MCF 10A (cell line): ENCODE measurements at regions not wholly inside any gene's neighbourhood (a gene's known extent, or its start where the extent isn't known, plus 50 kb on each side); places are given as distances from the start of the nearest gene placed in this dataset.
"Not testable (repeated sequence)": the region's sequence is repeated elsewhere in the genome, so short reads cannot be mapped to it uniquely, and the experiment has no call there.

ENCODE experiments used
- BruUV-seq: library from RNA; stranded (reverse); fragments of 400-500 nt; replicated peaks from 2 replicates; lab custom pipeline; 2021; lab: Mats Ljungman, UMichigan
- CTCF ChIA-PET: fragments of 300-600 bp; sonication (Branson Sonifier 250); formaldehyde crosslinking; extraction: SDS; loops from one replicate; lab custom pipeline; 2021; ENCODE audit warnings: antibody characterized with exemption, inconsistent platforms; lab: Yijun Ruan, JAX
- POLR2A ChIA-PET: fragments of 300-600, 350-650 bp; sonication (Branson Sonifier 250); formaldehyde crosslinking; extraction: SDS; loops from one replicate; lab custom pipeline; 2020; ENCODE audit warnings: antibody characterized with exemption, inconsistent platforms; lab: Yijun Ruan, JAX
- DNase-seq: peaks from one replicate; pipeline ENCODE4 v3.0.0-alpha.2; 2018; ENCODE audit not compliant: unreplicated experiment
- H3K27ac Mint-ChIP-seq: one replicate; pipeline ENCODE4 v1.8.0; 2022; ENCODE audit warnings: mild to moderate bottlenecking, low read depth, mixed read lengths; ENCODE audit not compliant: unreplicated experiment
- H3K27me3 Mint-ChIP-seq: one replicate; pipeline ENCODE4 v1.8.0; 2022; ENCODE audit warnings: mixed read lengths; ENCODE audit not compliant: insufficient read depth, unreplicated experiment
- H3K36me3 Mint-ChIP-seq: one replicate; pipeline ENCODE4 v1.8.0; 2022; ENCODE audit warnings: mild to moderate bottlenecking, moderate library complexity, mixed read lengths; ENCODE audit not compliant: insufficient read depth, unreplicated experiment
- H3K4me1 Mint-ChIP-seq: one replicate; pipeline ENCODE4 v1.8.0; 2022; ENCODE audit warnings: mixed read lengths; ENCODE audit not compliant: insufficient read depth, unreplicated experiment
- H3K4me3 Mint-ChIP-seq: one replicate; pipeline ENCODE4 v1.8.0; 2022; ENCODE audit warnings: mild to moderate bottlenecking, moderate library complexity, mixed read lengths; ENCODE audit not compliant: unreplicated experiment
- H3K9me3 Mint-ChIP-seq: one replicate; pipeline ENCODE4 v1.8.0; 2022; ENCODE audit warnings: mixed read lengths; ENCODE audit not compliant: unreplicated experiment
- CTCF ChIP-seq: fragments of 200-600 bp; IDR thresholded peaks from one replicate; pipeline ENCODE4 v1.8.0; 2022; ENCODE audit warnings: antibody characterized with exemption, mild to moderate bottlenecking; ENCODE audit not compliant: unreplicated experiment
- intact Hi-C: fragments of 100-400 bp; cut with micrococcal nuclease; formaldehyde crosslinking; loops from 2 replicates; pipeline ENCODE4 v1.14.1; 2022

DNA sequence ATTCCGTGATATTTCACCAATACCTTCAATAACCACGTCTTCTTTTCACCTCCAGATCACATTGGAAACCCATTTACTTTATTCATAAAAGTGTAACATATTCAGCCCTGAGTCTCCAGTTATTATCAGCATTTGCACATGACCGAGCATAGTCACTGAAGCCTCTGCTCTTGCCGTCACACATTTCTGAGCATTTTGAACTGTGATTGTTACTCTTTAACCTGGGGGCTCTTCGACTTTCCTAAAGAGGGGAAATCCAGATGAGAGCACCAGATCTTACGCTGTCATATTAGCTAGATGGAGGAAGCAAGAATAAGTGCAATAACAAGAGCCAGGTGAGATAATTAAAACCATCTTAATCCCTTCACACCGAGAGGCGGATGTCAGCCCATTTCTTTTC lies 260.0 kb upstream of the NRP1 start:
- Mint-ChIP-seq H3K9me3 (peaks cover 9% of the 10 kb centered on the region), H3K27ac (no peak overlapping the region), H3K4me1 (no peaks in the 10 kb centered on the region), H3K27me3 (no peaks in the 10 kb centered on the region), H3K4me3 (no peak overlapping the region), H3K36me3 (no peaks in the 10 kb centered on the region)
- intact Hi-C loops = no loop called here
- POLR2A ChIA-PET = no interaction called here
- CTCF ChIA-PET = no interaction called here
- TF ChIP-seq CTCF = no peak
- BruUV-seq = no TSS peak
- no peak for DNase-seq

DNA sequence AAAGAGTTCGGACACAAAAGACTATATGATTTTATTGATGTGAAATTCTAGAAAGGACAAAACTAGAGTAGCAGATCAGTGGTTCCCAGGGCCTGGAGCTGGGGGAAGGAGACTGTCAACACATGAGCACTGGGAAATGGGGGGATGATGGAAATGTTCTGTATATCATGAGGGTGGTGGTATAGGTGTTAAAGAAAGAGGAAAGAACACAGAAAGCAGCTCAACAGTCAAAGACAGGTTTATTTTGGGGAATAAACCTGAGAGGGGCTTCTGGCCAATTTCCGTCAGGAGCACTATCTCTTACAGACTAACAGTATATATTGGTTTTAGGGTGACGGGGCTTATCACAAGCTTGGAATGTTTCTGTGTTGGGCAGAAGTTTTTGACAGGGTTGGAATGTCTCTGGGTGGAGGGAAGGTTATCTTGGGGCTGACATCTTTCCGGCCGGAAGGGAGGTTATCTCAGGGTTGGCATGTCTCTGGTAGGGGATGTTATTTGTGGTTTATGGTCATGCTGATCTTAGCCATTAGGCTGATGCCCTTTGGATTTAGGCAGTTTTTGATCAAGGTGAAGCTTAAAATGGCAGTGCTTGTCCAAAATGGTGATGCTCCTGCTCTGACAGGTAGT lies 254.6 kb upstream of the NRP1 start:
- BruUV-seq = no TSS peak
- TF ChIP-seq CTCF = no peak
- DNase-seq = no peak
- intact Hi-C loops = no loop called here
- Mint-ChIP-seq H3K27ac (no peak overlapping the region), H3K27me3 (no peaks in the 10 kb centered on the region), H3K4me3 (no peak overlapping the region), H3K4me1 (peaks cover 9% of the 10 kb centered on the region), H3K9me3 (no peaks in the 10 kb centered on the region), H3K36me3 (no peaks in the 10 kb centered on the region)
- ChIA-PET CTCF (interaction anchor here (0.6 kb wide), 1 partner anchor 16 kb away, joined by 3 read pairs; no protein-coding TSS in a partner anchor), POLR2A (no interaction called here)

DNA sequence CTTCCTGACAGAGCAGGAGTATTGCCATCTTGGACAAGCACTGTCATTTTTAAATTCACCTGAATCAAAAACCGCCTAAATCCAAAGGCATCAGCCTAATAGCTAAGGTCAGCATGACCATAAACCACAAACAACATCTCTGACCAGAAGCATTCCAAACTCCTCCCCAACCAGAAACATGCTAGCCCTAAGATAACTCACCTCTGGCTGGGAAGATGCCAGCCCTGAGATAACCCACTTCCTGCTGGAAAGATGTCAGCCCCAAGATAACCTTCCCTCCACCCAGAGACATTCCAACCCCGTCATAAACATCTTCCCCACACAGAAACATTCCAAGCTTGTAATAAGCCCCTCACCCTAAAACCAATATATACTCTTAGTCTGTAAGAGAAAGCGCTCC lies 250.1 kb upstream of the NRP1 start:
- H3K27me3 Mint-ChIP-seq, H3K9me3 Mint-ChIP-seq, H3K36me3 Mint-ChIP-seq, H3K4me1 Mint-ChIP-seq, intact Hi-C loops, BruUV-seq, DNase-seq, H3K4me3 Mint-ChIP-seq, H3K27ac Mint-ChIP-seq, CTCF ChIA-PET, POLR2A ChIA-PET: not testable (repeated sequence)

- Mint-ChIP-seq H3K4me1 (peaks cover 8% of the 10 kb centered on the region), H3K27me3 (no peaks in the 10 kb centered on the region), H3K9me3 (peaks cover 7% of the 10 kb centered on the region), H3K36me3 (peaks cover 6% of the 10 kb centered on the region), H3K27ac (no peak overlapping the region), H3K4me3 (no peak overlapping the region)
- ChIA-PET CTCF (no interaction called here), POLR2A (interaction anchor here (0.6 kb wide), 1 partner anchor 117 kb away, joined by 3 read pairs; no protein-coding TSS in a partner anchor)
- TF ChIP-seq CTCF = no peak
- intact Hi-C loops = no loop called here
- BruUV-seq = no TSS peak
- no peak for DNase-seq
Observed at GRCh38 chr10:33579996-33580395, 245.5 kb upstream of the NRP1 start.
